C4-2B (cell line): ENCODE measurements at regions not wholly inside any gene's neighbourhood (a gene's known extent, or its start where the extent isn't known, plus 50 kb on each side); places are given as distances from the start of the nearest gene placed in this dataset.

ENCODE experiments used
- CTCF ChIP-seq: fragments of 450-650 bp; conservative IDR thresholded peaks from 2 replicates; pipeline ENCODE4 v1.5.1; 2017; ENCODE audit warnings: mild to moderate bottlenecking
- ZFX ChIP-seq: fragments of 450-650 bp; IDR thresholded peaks from 2 replicates; pipeline ENCODE4 v1.6.1; 2017

- no peak for TF ChIP-seq CTCF
- TF ChIP-seq ZFX: no peak
Measured at GRCh38 chr11:80065086-80065485, 624.3 kb upstream of the TENM4 start.
